OCI-LY1 (cell line): ENCODE measurements at regions not wholly inside any gene's neighbourhood (a gene's known extent, or its start where the extent isn't known, plus 50 kb on each side); places are given as distances from the start of the nearest gene placed in this dataset.

Source experiments
- H2AFZ ChIP-seq: fragments of 200-600 bp; sonication (generic), shearing (Covaris generic); 2 replicates; pipeline ENCODE4 v1.6.0; 2014; ENCODE audit warnings: antibody characterized with exemption, mild to moderate bottlenecking, low read length
- H3F3A ChIP-seq: fragments of 200-600 bp; sonication (generic), shearing (Covaris generic); 2 replicates; pipeline ENCODE4 v1.6.0; 2014; ENCODE audit warnings: mild to moderate bottlenecking, antibody characterized with exemption, low read length, moderate library complexity; ENCODE audit not compliant: insufficient read depth
- H3K27ac ChIP-seq: fragments of 200-600 bp; sonication (generic); 2 replicates; pipeline ENCODE4 v1.5.1; 2014; ENCODE audit warnings: low read length, mixed run types, mild to moderate bottlenecking, low read depth; ENCODE audit not compliant: poor library complexity, severe bottlenecking
- H3K27me3 ChIP-seq: fragments of 200-600 bp; sonication (generic); 2 replicates; pipeline ENCODE4 v1.6.0; 2014; ENCODE audit warnings: antibody characterized with exemption, mild to moderate bottlenecking, low read length, moderate library complexity; ENCODE audit not compliant: insufficient read depth
- H3K36me3 ChIP-seq: fragments of 200-600 bp; sonication (generic); 2 replicates; pipeline ENCODE4 v1.6.1; 2014; ENCODE audit warnings: mild to moderate bottlenecking, antibody characterized with exemption, low read length, moderate library complexity, mixed read lengths; ENCODE audit not compliant: insufficient read depth
- H3K4me1 ChIP-seq: fragments of 200-600 bp; sonication (generic); 2 replicates; pipeline ENCODE4 v1.5.1; 2014; ENCODE audit warnings: mild to moderate bottlenecking, low read length, moderate library complexity; ENCODE audit not compliant: insufficient read depth, severe bottlenecking
- H3K4me2 ChIP-seq: fragments of 200-600 bp; sonication (generic), shearing (Covaris generic); 2 replicates; pipeline ENCODE4 v1.6.1; 2014; ENCODE audit warnings: low read length
- H3K4me3 ChIP-seq: fragments of 200-600 bp; sonication (generic); 2 replicates; pipeline ENCODE4 v1.5.1; 2014; ENCODE audit warnings: low read length, low read depth, mild to moderate bottlenecking, mixed read lengths; ENCODE audit not compliant: poor library complexity, severe bottlenecking
- H3K79me2 ChIP-seq: fragments of 200-600 bp; shearing (Covaris generic); 2 replicates; pipeline ENCODE4 v1.6.1; 2016; ENCODE audit warnings: mixed run types, low read length, mixed read lengths; ENCODE audit not compliant: insufficient read depth
- H3K9ac ChIP-seq: fragments of 200-600 bp; sonication (generic), shearing (Covaris generic); 2 replicates; pipeline ENCODE4 v1.6.1; 2014; ENCODE audit warnings: mild to moderate bottlenecking, low read length, mixed read lengths
- H3K9me2 ChIP-seq: fragments of 200-600 bp; sonication (generic), shearing (Covaris generic); 2 replicates; pipeline ENCODE4 v1.6.1; 2014; ENCODE audit warnings: low read depth, mild to moderate bottlenecking, low read length, mixed read lengths
- H3K9me3 ChIP-seq: fragments of 200-600 bp; shearing (Covaris generic); 2 replicates; pipeline ENCODE4 v1.6.1; 2014; ENCODE audit warnings: low read length, mixed read lengths
- H4K20me1 ChIP-seq: fragments of 200-600 bp; sonication (generic), shearing (Covaris generic); 2 replicates; pipeline ENCODE4 v1.6.0; 2016; ENCODE audit warnings: mild to moderate bottlenecking, low read length; ENCODE audit not compliant: insufficient read depth
- EZH2 ChIP-seq: fragments of 200-600 bp; sonication (generic), shearing (Covaris generic); IDR thresholded peaks from 2 replicates; pipeline ENCODE4 v1.8.0; 2017; ENCODE audit warnings: borderline replicate concordance, mixed run types, mild to moderate bottlenecking, antibody characterized with exemption, low read length, moderate library complexity, mixed read lengths
- TF ChIP-seq, protein P1 (sequence below): fragments of 200-600 bp; sonication (generic), shearing (Covaris generic); IDR thresholded peaks from 2 replicates; pipeline ENCODE4 v1.5.1; 2017; ENCODE audit warnings: mild to moderate bottlenecking, antibody characterized with exemption, low read length, moderate library complexity, mixed read lengths

DNA sequence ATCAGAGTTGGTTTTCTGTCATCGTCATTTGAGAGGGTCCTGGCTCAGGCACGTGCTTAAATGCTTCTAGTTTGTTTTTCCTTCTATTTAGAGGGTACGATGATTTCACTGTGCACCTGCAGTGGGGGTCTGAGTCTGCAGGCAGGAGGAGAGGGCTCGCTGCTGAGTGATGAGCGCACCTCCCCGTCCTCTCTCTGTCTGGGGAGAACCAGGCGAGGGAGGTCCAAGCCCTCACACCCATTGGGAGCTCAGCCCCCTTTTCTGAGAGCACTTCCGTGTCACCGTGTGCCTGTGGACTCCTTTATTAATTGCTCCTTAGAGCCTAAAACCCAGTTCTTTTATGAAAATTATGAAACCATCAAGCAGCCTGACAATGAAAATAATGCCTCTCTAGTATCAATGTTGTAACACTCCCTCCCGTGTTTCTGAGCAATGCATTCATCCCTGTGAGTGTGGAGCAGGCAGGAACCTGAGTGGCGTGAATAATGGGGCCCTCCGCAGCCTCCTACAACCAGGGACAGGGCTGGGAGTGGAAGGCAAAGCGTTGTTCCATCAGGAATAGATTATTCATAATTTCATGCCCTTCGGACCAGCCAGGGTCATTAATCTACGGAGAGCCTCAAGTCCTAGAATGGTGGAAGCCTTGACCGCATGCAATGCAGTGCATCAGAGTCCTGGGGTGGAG is 191.6 kb downstream of the UQCRFS1 start:
- H3K27me3 ChIP-seq: no peaks in the 10 kb centered on the region
- no peak overlapping the region for H3K9ac ChIP-seq
- H3K36me3 ChIP-seq: no peaks in the 10 kb centered on the region
- TF ChIP-seq, protein P1, sequence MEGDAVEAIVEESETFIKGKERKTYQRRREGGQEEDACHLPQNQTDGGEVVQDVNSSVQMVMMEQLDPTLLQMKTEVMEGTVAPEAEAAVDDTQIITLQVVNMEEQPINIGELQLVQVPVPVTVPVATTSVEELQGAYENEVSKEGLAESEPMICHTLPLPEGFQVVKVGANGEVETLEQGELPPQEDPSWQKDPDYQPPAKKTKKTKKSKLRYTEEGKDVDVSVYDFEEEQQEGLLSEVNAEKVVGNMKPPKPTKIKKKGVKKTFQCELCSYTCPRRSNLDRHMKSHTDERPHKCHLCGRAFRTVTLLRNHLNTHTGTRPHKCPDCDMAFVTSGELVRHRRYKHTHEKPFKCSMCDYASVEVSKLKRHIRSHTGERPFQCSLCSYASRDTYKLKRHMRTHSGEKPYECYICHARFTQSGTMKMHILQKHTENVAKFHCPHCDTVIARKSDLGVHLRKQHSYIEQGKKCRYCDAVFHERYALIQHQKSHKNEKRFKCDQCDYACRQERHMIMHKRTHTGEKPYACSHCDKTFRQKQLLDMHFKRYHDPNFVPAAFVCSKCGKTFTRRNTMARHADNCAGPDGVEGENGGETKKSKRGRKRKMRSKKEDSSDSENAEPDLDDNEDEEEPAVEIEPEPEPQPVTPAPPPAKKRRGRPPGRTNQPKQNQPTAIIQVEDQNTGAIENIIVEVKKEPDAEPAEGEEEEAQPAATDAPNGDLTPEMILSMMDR: no peak
- no peak for TF ChIP-seq EZH2
- no peaks in the 10 kb centered on the region for H3K79me2 ChIP-seq
- no peak overlapping the region for H3K4me2 ChIP-seq
- H4K20me1 ChIP-seq: no peaks in the 10 kb centered on the region
- H3K4me3 ChIP-seq: no peak overlapping the region
- H3K4me1 ChIP-seq: no peaks in the 10 kb centered on the region
- no peaks in the 10 kb centered on the region for H3K9me2 ChIP-seq
- no peaks in the 10 kb centered on the region for H3F3A ChIP-seq
- no peaks in the 10 kb centered on the region for H3K9me3 ChIP-seq
- H3K27ac ChIP-seq: no peak overlapping the region
- no peak overlapping the region for H2AFZ ChIP-seq

DNA sequence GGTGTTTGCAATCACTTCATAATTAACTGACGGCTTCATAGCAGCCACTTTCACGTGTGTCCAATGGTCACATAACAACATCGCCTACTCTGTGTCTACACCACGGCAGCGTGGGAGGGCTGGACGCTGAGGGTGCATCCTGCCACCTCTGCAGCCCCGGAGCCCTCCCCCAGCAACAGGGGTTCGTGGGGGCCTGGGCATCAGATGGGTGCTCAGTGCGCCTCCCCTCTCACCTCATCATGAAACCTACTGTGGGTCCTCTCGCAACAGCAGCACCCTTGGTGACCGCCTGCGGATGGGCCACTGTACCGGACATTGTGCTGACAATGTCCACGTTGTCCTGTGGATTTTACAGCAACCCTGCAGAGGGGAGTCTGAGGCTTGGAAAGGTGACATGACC is 193.5 kb downstream of the UQCRFS1 start:
- Histone ChIP-seq H3K4me2 (no peak overlapping the region), H3K4me1 (no peaks in the 10 kb centered on the region), H3K36me3 (no peaks in the 10 kb centered on the region), H3K79me2 (no peaks in the 10 kb centered on the region), H3K9me2 (no peaks in the 10 kb centered on the region), H3K9ac (no peak overlapping the region), H4K20me1 (no peaks in the 10 kb centered on the region), H3K27me3 (no peaks in the 10 kb centered on the region), H3F3A (no peaks in the 10 kb centered on the region), H3K9me3 (no peaks in the 10 kb centered on the region), H3K4me3 (no peak overlapping the region), H2AFZ (no peak overlapping the region), H3K27ac (no peak overlapping the region)
- TF ChIP-seq EZH2: no peak
- TF ChIP-seq, protein P1: no peak

DNA sequence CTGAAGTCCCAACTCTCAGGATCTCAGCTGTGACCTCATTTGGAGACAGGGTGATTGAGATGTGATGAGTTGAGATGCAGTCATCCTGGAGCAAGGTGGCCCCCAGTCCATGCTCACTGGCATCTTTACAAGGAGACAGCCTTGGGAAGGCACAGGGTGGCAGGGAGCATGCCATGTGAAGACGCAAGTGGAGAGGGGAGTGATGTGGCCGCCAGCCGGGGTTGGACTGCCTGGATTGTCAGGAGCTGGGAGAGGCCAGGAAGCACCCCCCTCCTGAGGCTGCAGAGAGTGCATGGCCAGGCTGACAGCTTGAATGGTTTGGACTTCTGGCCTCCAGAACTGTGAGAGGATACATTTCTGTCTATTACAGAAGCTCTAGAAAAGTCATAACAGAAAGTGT is 194.4 kb downstream of the UQCRFS1 start:
- Histone ChIP-seq H3K4me1 (no peaks in the 10 kb centered on the region), H3K27ac (no peak overlapping the region), H3K36me3 (no peaks in the 10 kb centered on the region), H3K4me2 (no peak overlapping the region), H3K9me2 (no peaks in the 10 kb centered on the region), H3F3A (no peaks in the 10 kb centered on the region), H2AFZ (no peak overlapping the region), H3K9ac (no peak overlapping the region), H3K27me3 (no peaks in the 10 kb centered on the region), H3K4me3 (no peak overlapping the region), H4K20me1 (no peaks in the 10 kb centered on the region), H3K9me3 (no peaks in the 10 kb centered on the region), H3K79me2 (no peaks in the 10 kb centered on the region)
- TF ChIP-seq, protein P1: no peak
- TF ChIP-seq EZH2: no peak
